HEK293 (cell line): ENCODE measurements at regions not wholly inside any gene's neighbourhood (a gene's known extent, or its start where the extent isn't known, plus 50 kb on each side); places are given as distances from the start of the nearest gene placed in this dataset.
A peak's percentile ranks its signal among the peaks of the same experiment; 100 is the strongest.

Source experiments
- CTCF ChIA-PET: fragments of 350-600 bp; formaldehyde crosslinking; extraction: SDS; loops from one replicate; lab custom pipeline; 2021; ENCODE audit warnings: antibody characterized with exemption; lab: Yijun Ruan, JAX
- POLR2A ChIA-PET: fragments of 300-600 bp; formaldehyde crosslinking; extraction: SDS; loops from one replicate; lab custom pipeline; 2020; ENCODE audit warnings: antibody characterized with exemption, inconsistent platforms; lab: Yijun Ruan, JAX
- H3K27ac ChIP-seq: fragments of 200-500 bp; sonication (Bioruptor generic); 2 replicates; pipeline ENCODE4 v1.5.1; 2014; ENCODE audit warnings: low read depth, low read length, control low read depth, inconsistent platforms; ENCODE audit errors: extremely low read depth
- H3K36me3 ChIP-seq, 2 experiments: fragments of 200-500 bp in 1 of 2; sonication (Bioruptor generic) in 1 of 2; 1 replicate in 1 of 2; 2 replicates in 1 of 2; pipeline ENCODE4 v1.5.1; 2014 to 2017; ENCODE audit warnings: inconsistent platforms in 2 of 2, low read length in 2 of 2; ENCODE audit not compliant: control insufficient read depth in 2 of 2, insufficient read depth in 1 of 2
- H3K4me1 ChIP-seq: fragments of 200-500 bp; sonication (Bioruptor generic); 2 replicates; pipeline ENCODE4 v1.5.1; 2014; ENCODE audit warnings: mild to moderate bottlenecking, low read length, inconsistent platforms; ENCODE audit not compliant: control insufficient read depth, insufficient read depth
- H3K4me3 ChIP-seq: 2 replicates; pipeline ENCODE4 v1.5.1; 2011; ENCODE audit warnings: low read depth, mild to moderate bottlenecking, control low read depth, low read length, moderate library complexity
- H3K9me3 ChIP-seq: fragments of 200-500 bp; sonication (Bioruptor generic); 2 replicates; pipeline ENCODE4 v1.5.1; 2014; ENCODE audit warnings: low read depth, low read length, inconsistent platforms; ENCODE audit not compliant: control insufficient read depth, insufficient read depth
- MZF1 ChIP-seq: fragments of 450-650 bp; formaldehyde crosslinking; IDR thresholded peaks from 2 replicates; pipeline ENCODE4 v1.5.1; 2017; ENCODE audit warnings: missing biosample characterization, missing genetic modification characterization, borderline replicate concordance
- REPIN1 ChIP-seq: fragments of 450-650 bp; formaldehyde crosslinking; IDR thresholded peaks from 2 replicates; pipeline ENCODE4 v1.5.1; 2017; ENCODE audit warnings: missing biosample characterization, missing genetic modification characterization, low read depth
- WT1 ChIP-seq: fragments of 450-650 bp; formaldehyde crosslinking; IDR thresholded peaks from 2 replicates; pipeline ENCODE4 v1.5.1; 2016; ENCODE audit warnings: missing biosample characterization, missing genetic modification characterization
- YY2 ChIP-seq: fragments of 450-650 bp; formaldehyde crosslinking; IDR thresholded peaks from 2 replicates; pipeline ENCODE4 v1.5.1; 2016; ENCODE audit warnings: missing biosample characterization, missing genetic modification characterization
- ZBTB20 ChIP-seq: fragments of 450-650 bp; formaldehyde crosslinking; IDR thresholded peaks from 2 replicates; pipeline ENCODE4 v1.5.1; 2016; ENCODE audit warnings: missing biosample characterization, missing genetic modification characterization
- ZFHX2 ChIP-seq: fragments of 450-650 bp; formaldehyde crosslinking; conservative IDR thresholded peaks from 2 replicates; pipeline ENCODE4 v1.5.1; 2016; ENCODE audit warnings: missing biosample characterization, missing genetic modification characterization
- ZFP37 ChIP-seq: fragments of 450-650 bp; formaldehyde crosslinking; IDR thresholded peaks from 2 replicates; pipeline ENCODE4 v1.5.1; 2016; ENCODE audit warnings: missing biosample characterization, missing genetic modification characterization
- ZIC2 ChIP-seq: fragments of 450-650 bp; formaldehyde crosslinking; IDR thresholded peaks from 2 replicates; pipeline ENCODE4 v1.5.1; 2016; ENCODE audit warnings: missing biosample characterization, missing genetic modification characterization
- ZNF16 ChIP-seq: fragments of 450-650 bp; formaldehyde crosslinking; IDR thresholded peaks from 2 replicates; pipeline ENCODE4 v1.5.1; 2016; ENCODE audit warnings: low read depth, missing biosample characterization, missing genetic modification characterization
- ZNF23 ChIP-seq: fragments of 450-650 bp; formaldehyde crosslinking; IDR thresholded peaks from 2 replicates; pipeline ENCODE4 v1.5.1; 2016; ENCODE audit warnings: missing biosample characterization, missing genetic modification characterization, borderline replicate concordance
- ZNF341 ChIP-seq: fragments of 450-650 bp; formaldehyde crosslinking; IDR thresholded peaks from 2 replicates; pipeline ENCODE4; 2016; ENCODE audit warnings: low read depth, missing biosample characterization, missing genetic modification characterization
- ZNF423 ChIP-seq: fragments of 450-650 bp; formaldehyde crosslinking; IDR thresholded peaks from 2 replicates; pipeline ENCODE4 v1.5.1; 2016; ENCODE audit warnings: missing biosample characterization, missing genetic modification characterization
- ZNF549 ChIP-seq: fragments of 450-650 bp; IDR thresholded peaks from 2 replicates; pipeline ENCODE4 v1.5.1; 2018; ENCODE audit warnings: missing biosample characterization, missing genetic modification characterization, mild to moderate bottlenecking, inconsistent platforms, moderate library complexity
- ZNF596 ChIP-seq: fragments of 450-650 bp; IDR thresholded peaks from 2 replicates; pipeline ENCODE4 v1.5.0; 2018; ENCODE audit warnings: missing biosample characterization, mild to moderate bottlenecking, missing genetic modification characterization, moderate library complexity
- ZNF658 ChIP-seq: fragments of 450-650 bp; formaldehyde crosslinking; IDR thresholded peaks from 2 replicates; pipeline ENCODE4; 2016; ENCODE audit warnings: missing biosample characterization, missing genetic modification characterization
- TF ChIP-seq, protein P1 (sequence below): fragments of 450-650 bp; formaldehyde crosslinking; IDR thresholded peaks from 2 replicates; pipeline ENCODE4 v1.5.1; 2016; ENCODE audit warnings: missing biosample characterization, missing genetic modification characterization
- TF ChIP-seq, protein P2 (sequence below): fragments of 450-650 bp; formaldehyde crosslinking; IDR thresholded peaks from 2 replicates; pipeline ENCODE4 v1.5.1; 2017; ENCODE audit warnings: missing biosample characterization, missing genetic modification characterization

GRCh38 chr15:62500325-62500724, 335.2 kb upstream of the C2CD4B start (continued):
- TF ChIP-seq, protein P1, sequence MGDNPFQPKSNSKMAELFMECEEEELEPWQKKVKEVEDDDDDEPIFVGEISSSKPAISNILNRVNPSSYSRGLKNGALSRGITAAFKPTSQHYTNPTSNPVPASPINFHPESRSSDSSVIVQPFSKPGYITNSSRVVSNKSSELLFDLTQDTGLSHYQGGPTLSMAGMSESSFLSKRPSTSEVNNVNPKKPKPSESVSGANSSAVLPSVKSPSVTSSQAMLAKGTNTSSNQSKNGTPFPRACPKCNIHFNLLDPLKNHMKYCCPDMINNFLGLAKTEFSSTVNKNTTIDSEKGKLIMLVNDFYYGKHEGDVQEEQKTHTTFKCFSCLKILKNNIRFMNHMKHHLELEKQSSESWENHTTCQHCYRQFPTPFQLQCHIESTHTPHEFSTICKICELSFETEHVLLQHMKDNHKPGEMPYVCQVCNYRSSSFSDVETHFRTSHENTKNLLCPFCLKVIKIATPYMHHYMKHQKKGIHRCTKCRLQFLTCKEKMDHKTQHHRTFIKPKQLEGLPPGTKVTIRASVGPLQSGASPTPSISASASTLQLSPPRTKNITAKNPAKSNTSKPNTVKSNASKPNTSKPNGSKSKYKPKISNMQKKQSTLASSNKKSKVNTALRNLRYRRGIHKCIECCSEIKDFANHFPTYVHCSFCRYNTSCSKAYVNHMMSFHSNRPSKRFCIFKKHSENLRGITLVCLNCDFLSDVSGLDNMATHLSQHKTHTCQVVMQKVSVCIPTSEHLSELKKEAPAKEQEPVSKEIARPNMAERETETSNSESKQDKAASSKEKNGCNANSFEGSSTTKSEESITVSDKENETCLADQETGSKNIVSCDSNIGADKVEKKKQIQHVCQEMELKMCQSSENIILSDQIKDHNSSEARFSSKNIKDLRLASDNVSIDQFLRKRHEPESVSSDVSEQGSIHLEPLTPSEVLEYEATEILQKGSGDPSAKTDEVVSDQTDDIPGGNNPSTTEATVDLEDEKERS (tag by site-specific recombination), result no peak
- TF ChIP-seq ZFP37 (no peak), YY2 (tag by site-specific recombination) (no peak), WT1 (tag by site-specific recombination) (no peak)
- TF ChIP-seq, protein P2, sequence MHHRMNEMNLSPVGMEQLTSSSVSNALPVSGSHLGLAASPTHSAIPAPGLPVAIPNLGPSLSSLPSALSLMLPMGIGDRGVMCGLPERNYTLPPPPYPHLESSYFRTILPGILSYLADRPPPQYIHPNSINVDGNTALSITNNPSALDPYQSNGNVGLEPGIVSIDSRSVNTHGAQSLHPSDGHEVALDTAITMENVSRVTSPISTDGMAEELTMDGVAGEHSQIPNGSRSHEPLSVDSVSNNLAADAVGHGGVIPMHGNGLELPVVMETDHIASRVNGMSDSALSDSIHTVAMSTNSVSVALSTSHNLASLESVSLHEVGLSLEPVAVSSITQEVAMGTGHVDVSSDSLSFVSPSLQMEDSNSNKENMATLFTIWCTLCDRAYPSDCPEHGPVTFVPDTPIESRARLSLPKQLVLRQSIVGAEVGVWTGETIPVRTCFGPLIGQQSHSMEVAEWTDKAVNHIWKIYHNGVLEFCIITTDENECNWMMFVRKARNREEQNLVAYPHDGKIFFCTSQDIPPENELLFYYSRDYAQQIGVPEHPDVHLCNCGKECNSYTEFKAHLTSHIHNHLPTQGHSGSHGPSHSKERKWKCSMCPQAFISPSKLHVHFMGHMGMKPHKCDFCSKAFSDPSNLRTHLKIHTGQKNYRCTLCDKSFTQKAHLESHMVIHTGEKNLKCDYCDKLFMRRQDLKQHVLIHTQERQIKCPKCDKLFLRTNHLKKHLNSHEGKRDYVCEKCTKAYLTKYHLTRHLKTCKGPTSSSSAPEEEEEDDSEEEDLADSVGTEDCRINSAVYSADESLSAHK, result no peak

GRCh38 chr15:62502451-62502850, 337.4 kb upstream of the C2CD4B start:
- no peaks in the 10 kb centered on the region for H3K36me3 ChIP-seq
- H3K9me3 ChIP-seq, result no peaks in the 10 kb centered on the region
- H3K4me3 ChIP-seq, result no peak overlapping the region
- no peak overlapping the region for H3K27ac ChIP-seq
- ChIA-PET POLR2A (no interaction called here), CTCF (no interaction called here)
- no peak for TF ChIP-seq ZNF549 (tag by site-specific recombination)
- TF ChIP-seq ZNF16 (tag by site-specific recombination), result no peak
- TF ChIP-seq ZFHX2 (tag by site-specific recombination), result no peak
- no peak for TF ChIP-seq ZNF23 (tag by site-specific recombination)
- no peak for TF ChIP-seq MZF1
- TF ChIP-seq REPIN1 (tag by site-specific recombination), result no peak
- no peak for TF ChIP-seq ZNF596 (tag by site-specific recombination)
- no peak for TF ChIP-seq ZNF341 (tag by site-specific recombination)
- TF ChIP-seq ZNF423 (tag by site-specific recombination), result no peak
- TF ChIP-seq ZNF658 (tag by site-specific recombination), result no peak
- peaks cover 5% of the 10 kb centered on the region; the same call in 1 of the 2 replicates for H3K4me1 ChIP-seq

GRCh38 chr15:62503451-62503850, 338.4 kb upstream of the C2CD4B start:
- no peak for TF ChIP-seq ZBTB20 (tag by site-specific recombination)
- TF ChIP-seq ZIC2 (tag by site-specific recombination), result peak; percentile 18; the same call in 1 of the 2 replicates
- no peaks in the 10 kb centered on the region for H3K36me3 ChIP-seq
- ChIA-PET CTCF (interaction anchor here (0.8 to 1.4 kb wide), 2 partner anchors 12 to 24 kb away, joined by 3 to 5 read pairs; no protein-coding TSS in a partner anchor), POLR2A (no interaction called here)
- H3K9me3 ChIP-seq, result no peaks in the 10 kb centered on the region
- H3K4me3 ChIP-seq, result no peak overlapping the region
- no peak overlapping the region for H3K27ac ChIP-seq
- peaks cover 5% of the 10 kb centered on the region; the same call in 1 of the 2 replicates for H3K4me1 ChIP-seq
